SU-DHL-6 (cell line): ENCODE measurements at regions not wholly inside any gene's neighbourhood (a gene's known extent, or its start where the extent isn't known, plus 50 kb on each side); places are given as distances from the start of the nearest gene placed in this dataset.

Experiments used
- H2AFZ ChIP-seq: fragments of 200-600 bp; sonication (generic); 2 replicates; pipeline ENCODE4 v1.6.1; 2014; ENCODE audit warnings: low read depth, mild to moderate bottlenecking, moderate library complexity, mixed read lengths, antibody characterized with exemption, low read length; ENCODE audit not compliant: severe bottlenecking
- H3F3A ChIP-seq: fragments of 200-600 bp; shearing (Covaris generic); 2 replicates; pipeline ENCODE4 v1.6.0; 2016; ENCODE audit warnings: antibody characterized with exemption, mild to moderate bottlenecking; ENCODE audit not compliant: insufficient read depth
- H3K27ac ChIP-seq: fragments of 200-600 bp; sonication (generic); 2 replicates; pipeline ENCODE4 v1.5.1; 2016; ENCODE audit warnings: low read depth, mild to moderate bottlenecking, low read length, moderate library complexity, mixed read lengths
- H3K27me3 ChIP-seq: fragments of 200-600 bp; sonication (generic), shearing (Covaris generic); 2 replicates; pipeline ENCODE4 v1.6.0; 2014; ENCODE audit warnings: mild to moderate bottlenecking, low read length
- H3K36me3 ChIP-seq: fragments of 200-600 bp; sonication (generic); 2 replicates; pipeline ENCODE4 v1.6.1; 2014; ENCODE audit warnings: mild to moderate bottlenecking, low read length, mixed read lengths
- H3K4me2 ChIP-seq: fragments of 300-600, 200-600 bp; shearing (Covaris generic), sonication (generic); 2 replicates; pipeline ENCODE4 v1.6.0; 2014; ENCODE audit warnings: low read length, low read depth, mild to moderate bottlenecking; ENCODE audit not compliant: poor library complexity, severe bottlenecking
- H3K4me3 ChIP-seq: fragments of 200-600 bp; sonication (generic); 2 replicates; pipeline ENCODE4 v1.5.1; 2014; ENCODE audit warnings: antibody characterized with exemption, low read length, mild to moderate bottlenecking, mixed read lengths; ENCODE audit not compliant: insufficient read depth, poor library complexity, severe bottlenecking
- H3K79me2 ChIP-seq: fragments of 200-600 bp; sonication (generic); 2 replicates; pipeline ENCODE4 v1.6.1; 2014; ENCODE audit warnings: mild to moderate bottlenecking, low read length, moderate library complexity; ENCODE audit not compliant: insufficient read depth
- H3K9ac ChIP-seq: fragments of 200-600 bp; sonication (generic); 2 replicates; pipeline ENCODE4 v1.7.0; 2014; ENCODE audit warnings: mild to moderate bottlenecking, low read length
- H3K9me2 ChIP-seq: fragments of 200-600 bp; sonication (generic); replicated peaks from 2 replicates; pipeline ENCODE4 v1.6.1; 2014; ENCODE audit warnings: low read length; ENCODE audit not compliant: insufficient read depth
- H3K9me3 ChIP-seq: fragments of 200-600 bp; sonication (generic); 2 replicates; pipeline ENCODE4 v1.6.1; 2014; ENCODE audit warnings: low read length, mixed read lengths; ENCODE audit not compliant: insufficient read depth
- H4K20me1 ChIP-seq: fragments of 200-600 bp; sonication (generic); 2 replicates; pipeline ENCODE4 v1.6.1; 2014; ENCODE audit warnings: low read depth, mild to moderate bottlenecking, antibody characterized with exemption, low read length, moderate library complexity, mixed read lengths
- CTCF ChIP-seq: fragments of 200-600 bp; sonication (generic); IDR thresholded peaks from one replicate; pipeline ENCODE4 v1.5.1; 2017; ENCODE audit warnings: antibody characterized with exemption, mild to moderate bottlenecking, low read length, moderate library complexity; ENCODE audit not compliant: insufficient read depth, poor library complexity, severe bottlenecking
- EZH2phosphoT487 ChIP-seq: fragments of 200-600 bp; sonication (generic), shearing (Covaris generic); conservative IDR thresholded peaks from 2 replicates; pipeline ENCODE4 v1.6.1; 2018; ENCODE audit warnings: mild to moderate bottlenecking, antibody characterized with exemption, low read length, moderate library complexity, mixed read lengths

DNA sequence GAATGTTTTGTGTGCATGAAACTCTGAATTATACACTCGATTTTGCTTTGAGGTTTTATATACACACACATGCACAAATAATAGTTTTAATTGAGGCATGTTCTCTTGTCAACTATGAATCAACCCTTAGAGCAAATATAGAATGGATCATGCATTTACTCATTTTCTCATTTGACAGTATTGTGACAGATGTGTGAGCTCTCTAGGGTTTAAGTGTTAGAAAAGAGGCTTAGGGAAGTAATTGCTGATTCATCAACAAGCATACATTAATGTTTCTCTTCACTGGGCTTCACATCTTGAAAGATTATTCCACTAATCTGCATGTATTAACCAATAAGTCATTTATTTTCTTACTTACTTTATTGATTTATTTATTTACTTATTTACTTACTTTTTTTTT lies 1356.8 kb upstream of the ACO1 start:
- TF ChIP-seq CTCF = no peak
- TF ChIP-seq EZH2phosphoT487 = no peak
- H3K4me2 ChIP-seq = no peak overlapping the region
- H3K9me2 ChIP-seq = no peaks in the 10 kb centered on the region

GRCh38 chr9:31028137-31028536 lies 1356.3 kb upstream of the ACO1 start:
- no peaks in the 10 kb centered on the region for H3K9me2 ChIP-seq
- H3K79me2 ChIP-seq = no peaks in the 10 kb centered on the region
- TF ChIP-seq EZH2phosphoT487 (no peak), CTCF (no peak)
- H3K27me3 ChIP-seq = no peaks in the 10 kb centered on the region
- no peaks in the 10 kb centered on the region for H3K9me3 ChIP-seq
- H3K27ac ChIP-seq = no peak overlapping the region
- no peak overlapping the region for H3K4me3 ChIP-seq
- H4K20me1 ChIP-seq = no peaks in the 10 kb centered on the region
- no peaks in the 10 kb centered on the region for H3K36me3 ChIP-seq
- no peak overlapping the region for H2AFZ ChIP-seq
- no peak overlapping the region for H3K9ac ChIP-seq
- H3F3A ChIP-seq = no peaks in the 10 kb centered on the region
- no peak overlapping the region for H3K4me2 ChIP-seq

More for the DNA sequence above, 1356.8 kb upstream of the ACO1 start:
- H4K20me1 ChIP-seq = no peaks in the 10 kb centered on the region
- H3K36me3 ChIP-seq = no peaks in the 10 kb centered on the region
- no peaks in the 10 kb centered on the region for H3K79me2 ChIP-seq
- H3K27ac ChIP-seq = no peak overlapping the region
- H3K9ac ChIP-seq = no peak overlapping the region
- no peak overlapping the region for H2AFZ ChIP-seq
- no peak overlapping the region for H3K4me3 ChIP-seq
- H3K27me3 ChIP-seq = no peaks in the 10 kb centered on the region
- H3K9me3 ChIP-seq = no peaks in the 10 kb centered on the region
- no peaks in the 10 kb centered on the region for H3F3A ChIP-seq

DNA sequence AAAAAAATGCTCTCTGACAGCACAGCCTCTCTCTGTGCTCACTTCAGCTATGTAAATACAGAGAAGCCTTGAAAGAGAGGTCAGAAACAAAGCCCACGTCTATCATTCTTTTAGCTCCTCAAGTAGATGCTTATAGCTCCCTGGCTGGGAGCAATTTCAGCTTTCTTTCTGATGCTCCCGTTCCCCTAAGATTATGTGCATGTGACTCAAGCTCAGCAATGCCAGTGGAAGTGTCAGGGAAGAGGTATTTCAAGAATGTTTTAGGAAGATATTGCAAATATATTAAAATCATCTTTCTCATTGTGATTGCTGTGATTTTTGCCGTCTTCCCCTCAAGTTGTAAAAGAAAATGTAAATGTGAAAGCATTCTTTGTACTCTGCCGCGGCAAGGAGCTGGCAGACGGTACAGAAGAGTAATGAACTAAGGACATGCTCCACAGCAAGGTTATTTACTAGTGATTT lies 1353.7 kb upstream of the ACO1 start:
- H3K9me3 ChIP-seq = no peaks in the 10 kb centered on the region
- H3K36me3 ChIP-seq = no peaks in the 10 kb centered on the region
- no peak for TF ChIP-seq CTCF
- TF ChIP-seq EZH2phosphoT487 = no peak
- no peak overlapping the region for H3K27ac ChIP-seq
- H4K20me1 ChIP-seq = no peaks in the 10 kb centered on the region
- H3K27me3 ChIP-seq = no peaks in the 10 kb centered on the region
- no peak overlapping the region for H2AFZ ChIP-seq
- H3K9ac ChIP-seq = no peak overlapping the region
- H3K4me2 ChIP-seq = no peak overlapping the region
- no peak overlapping the region for H3K4me3 ChIP-seq
- H3K79me2 ChIP-seq = no peaks in the 10 kb centered on the region
- H3K9me2 ChIP-seq = no peaks in the 10 kb centered on the region
- no peaks in the 10 kb centered on the region for H3F3A ChIP-seq

- Histone ChIP-seq H4K20me1 (no peaks in the 10 kb centered on the region), H3K79me2 (no peaks in the 10 kb centered on the region)
Measured at GRCh38 chr9:31032206-31032605, 1352.2 kb upstream of the ACO1 start.

More at GRCh38 chr9:31032206-31032605, 1352.2 kb upstream of the ACO1 start:
- Histone ChIP-seq H3K27ac (no peak overlapping the region), H3K9ac (no peak overlapping the region), H3K9me2 (no peaks in the 10 kb centered on the region), H3K4me3 (no peak overlapping the region), H3K9me3 (no peaks in the 10 kb centered on the region), H3F3A (no peaks in the 10 kb centered on the region), H2AFZ (no peak overlapping the region), H3K4me2 (no peak overlapping the region), H3K36me3 (no peaks in the 10 kb centered on the region), H3K27me3 (no peaks in the 10 kb centered on the region)
- TF ChIP-seq CTCF (no peak), EZH2phosphoT487 (no peak)
